Stomach smooth muscle (tissue), 2 donors: ENCODE measurements at regions not wholly inside any gene's neighbourhood (a gene's known extent, or its start where the extent isn't known, plus 50 kb on each side); places are given as distances from the start of the nearest gene placed in this dataset.

Experiments
- H3K27ac ChIP-seq: one replicate; pipeline ENCODE4 v1.7.0; 2013; ENCODE audit warnings: mild to moderate bottlenecking, low read length, inconsistent platforms
- H3K27me3 ChIP-seq, 2 donors: one replicate each; pipeline ENCODE4 v1.7.0; 2013; ENCODE audit warnings: low read length in 2 of 2; ENCODE audit not compliant: insufficient read depth in 2 of 2, control insufficient read depth in 1 of 2
- H3K36me3 ChIP-seq, 2 donors: one replicate each; pipeline ENCODE4 v1.7.0; 2013; ENCODE audit warnings: low read length in 2 of 2; ENCODE audit not compliant: control insufficient read depth in 2 of 2, insufficient read depth in 2 of 2
- H3K4me1 ChIP-seq: one replicate; pipeline ENCODE4 v1.7.0; 2013; ENCODE audit warnings: low read length; ENCODE audit not compliant: control insufficient read depth, insufficient read depth
- H3K4me3 ChIP-seq, 2 donors: one replicate each; pipeline ENCODE4 v1.7.0; 2013; ENCODE audit warnings: low read length in 2 of 2
- H3K9ac ChIP-seq, 2 donors: one replicate each; pipeline ENCODE4 v1.7.0; 2013; ENCODE audit warnings: low read length in 2 of 2, mild to moderate bottlenecking in 1 of 2
- H3K9me3 ChIP-seq, 2 donors: one replicate each; pipeline ENCODE4 v1.7.0; 2013; ENCODE audit warnings: low read length in 2 of 2; ENCODE audit not compliant: control insufficient read depth in 2 of 2
- donor health status: healthy.
- donor health status: Pancreatic carcinoma.

GRCh38 chr6:159463119-159463829, 229.8 kb downstream of the SOD2 start:
- H3K27ac ChIP-seq = no peak overlapping the region
- H3K4me1 ChIP-seq = no peaks in the 10 kb centered on the region
- H3K9me3 ChIP-seq = no peaks in the 10 kb centered on the region
- no peaks in the 10 kb centered on the region for H3K36me3 ChIP-seq
- no peak overlapping the region for H3K4me3 ChIP-seq
- no peak overlapping the region for H3K9ac ChIP-seq
- H3K27me3 ChIP-seq = no peaks in the 10 kb centered on the region

- Histone ChIP-seq H3K27ac (no peak overlapping the region), H3K27me3 (no peaks in the 10 kb centered on the region), H3K4me3 (no peak overlapping the region)
These were observed 230.6 kb downstream of the SOD2 start for GRCh38 chr6:159462431-159462830.

GRCh38 chr6:159461998-159462397, 231.0 kb downstream of the SOD2 start:
- Histone ChIP-seq H3K36me3 (no peaks in the 10 kb centered on the region), H3K4me1 (no peaks in the 10 kb centered on the region), H3K27ac (no peak overlapping the region), H3K9ac (no peak overlapping the region), H3K9me3 (no peaks in the 10 kb centered on the region), H3K4me3 (no peak overlapping the region), H3K27me3 (no peaks in the 10 kb centered on the region)

More at GRCh38 chr6:159462431-159462830, 230.6 kb downstream of the SOD2 start:
- H3K4me1 ChIP-seq = no peaks in the 10 kb centered on the region
- no peak overlapping the region for H3K9ac ChIP-seq
- H3K36me3 ChIP-seq = no peaks in the 10 kb centered on the region
- H3K9me3 ChIP-seq = no peaks in the 10 kb centered on the region

GRCh38 chr6:159461266-159461665, 231.8 kb downstream of the SOD2 start:
- no peak overlapping the region for H3K27ac ChIP-seq
- H3K4me3 ChIP-seq = no peak overlapping the region
- H3K9me3 ChIP-seq = no peaks in the 10 kb centered on the region
- no peaks in the 10 kb centered on the region for H3K4me1 ChIP-seq
- no peaks in the 10 kb centered on the region for H3K27me3 ChIP-seq
- no peaks in the 10 kb centered on the region for H3K36me3 ChIP-seq
- no peak overlapping the region for H3K9ac ChIP-seq

- H3K4me1 ChIP-seq = no peaks in the 10 kb centered on the region
- no peak overlapping the region for H3K27ac ChIP-seq
- H3K9ac ChIP-seq = no peak overlapping the region
- no peaks in the 10 kb centered on the region for H3K27me3 ChIP-seq
- H3K4me3 ChIP-seq = no peak overlapping the region
- no peaks in the 10 kb centered on the region for H3K36me3 ChIP-seq
- H3K9me3 ChIP-seq = no peaks in the 10 kb centered on the region
These were observed 232.6 kb downstream of the SOD2 start for GRCh38 chr6:159460476-159460875.

- H3K27ac ChIP-seq = no peak overlapping the region
These were observed 236.7 kb downstream of the SOD2 start for GRCh38 chr6:159456349-159456748.

GRCh38 chr6:159455700-159456274, 237.3 kb downstream of the SOD2 start:
- H3K36me3 ChIP-seq = no peaks in the 10 kb centered on the region
- H3K4me3 ChIP-seq = no peak overlapping the region
- H3K27me3 ChIP-seq = no peaks in the 10 kb centered on the region
- no peak overlapping the region for H3K9ac ChIP-seq
- H3K9me3 ChIP-seq = no peaks in the 10 kb centered on the region
- no peak overlapping the region for H3K27ac ChIP-seq
- H3K4me1 ChIP-seq = no peaks in the 10 kb centered on the region

More at GRCh38 chr6:159456349-159456748, 236.7 kb downstream of the SOD2 start:
- H3K4me1 ChIP-seq = no peaks in the 10 kb centered on the region
- no peaks in the 10 kb centered on the region for H3K27me3 ChIP-seq
- no peaks in the 10 kb centered on the region for H3K36me3 ChIP-seq
- H3K9ac ChIP-seq = no peak overlapping the region
- no peak overlapping the region for H3K4me3 ChIP-seq
- H3K9me3 ChIP-seq = no peaks in the 10 kb centered on the region

- H3K36me3 ChIP-seq = no peaks in the 10 kb centered on the region
- H3K27ac ChIP-seq = no peak overlapping the region
- H3K27me3 ChIP-seq = no peaks in the 10 kb centered on the region
- no peaks in the 10 kb centered on the region for H3K4me1 ChIP-seq
- no peak overlapping the region for H3K4me3 ChIP-seq
- no peak overlapping the region for H3K9ac ChIP-seq
- no peaks in the 10 kb centered on the region for H3K9me3 ChIP-seq
These were observed 242.1 kb downstream of the SOD2 start for GRCh38 chr6:159450815-159451465.

- no peak overlapping the region for H3K4me3 ChIP-seq
- H3K36me3 ChIP-seq = no peaks in the 10 kb centered on the region
- no peaks in the 10 kb centered on the region for H3K4me1 ChIP-seq
- H3K27ac ChIP-seq = no peak overlapping the region
- H3K27me3 ChIP-seq = peaks cover 0 to 2% of the 10 kb centered on the region in 2 donors
- H3K9ac ChIP-seq = no peak overlapping the region
- H3K9me3 ChIP-seq = no peaks in the 10 kb centered on the region
These were observed 246.7 kb downstream of the SOD2 start for GRCh38 chr6:159446340-159446739.

- Histone ChIP-seq H3K4me1 (no peaks in the 10 kb centered on the region), H3K9me3 (no peaks in the 10 kb centered on the region), H3K27ac (no peak overlapping the region), H3K36me3 (no peaks in the 10 kb centered on the region), H3K9ac (no peak overlapping the region), H3K4me3 (no peak overlapping the region), H3K27me3 (peaks cover 0 to 2% of the 10 kb centered on the region in 2 donors)
These were observed 247.7 kb downstream of the SOD2 start for GRCh38 chr6:159445351-159445750.
